Naive thymus-derived CD4-positive, alpha-beta T cell (primary cell): ENCODE measurements at regions not wholly inside any gene's neighbourhood (a gene's known extent, or its start where the extent isn't known, plus 50 kb on each side); places are given as distances from the start of the nearest gene placed in this dataset.

Experiments used
- ATAC-seq: fragments of 150-1000 bp; cut with Tn5 transposase; 2 replicates; pipeline ENCODE4 v1.10.0; 2021; ENCODE audit warnings: mild to moderate bottlenecking, moderate library complexity
- CTCF ChIA-PET: fragments of 350-600 bp; sonication (Branson Sonifier 250); formaldehyde crosslinking; loops from one replicate; lab custom pipeline; 2021; ENCODE audit warnings: antibody characterized with exemption; lab: Charles Lee
- POLR2A ChIA-PET: fragments of 350-600 bp; sonication (Branson Sonifier 250); formaldehyde crosslinking; loops from one replicate; lab custom pipeline; 2021; ENCODE audit warnings: antibody characterized with exemption, inconsistent platforms; lab: Charles Lee
- DNase-seq, 9 donors: peaks; one replicate each; pipeline versions ENCODE4 v3.0.0 to v3.0.0-alpha.2; 2020 to 2022; ENCODE audit warnings: mixed read lengths in 1 of 9
- H3K27ac ChIP-seq: one replicate; pipeline ENCODE4 v1.7.0; 2013; ENCODE audit warnings: mild to moderate bottlenecking, low read depth, low read length, moderate library complexity
- H3K27me3 ChIP-seq, 2 donors: one replicate each; pipeline ENCODE4 v1.7.0; 2013; ENCODE audit warnings: low read length in 2 of 2, mild to moderate bottlenecking in 2 of 2, moderate library complexity in 2 of 2; ENCODE audit not compliant: control insufficient read depth in 2 of 2, insufficient read depth in 2 of 2
- H3K36me3 ChIP-seq, 3 experiments: 1 replicate in 2 of 3; 2 replicates in 1 of 3; pipeline ENCODE4 v1.7.0; 2013; ENCODE audit warnings: low read length in 3 of 3, mild to moderate bottlenecking in 3 of 3, moderate library complexity in 1 of 3; ENCODE audit not compliant: insufficient read depth in 3 of 3, control insufficient read depth in 2 of 3
- H3K4me1 ChIP-seq, 2 donors: one replicate each; pipeline ENCODE4 v1.7.0; 2013; ENCODE audit warnings: low read length in 2 of 2, mild to moderate bottlenecking in 2 of 2, moderate library complexity in 1 of 2; ENCODE audit not compliant: control insufficient read depth in 2 of 2, insufficient read depth in 2 of 2
- H3K4me3 ChIP-seq: 2 replicates; pipeline ENCODE4 v1.7.0; 2013; ENCODE audit warnings: mild to moderate bottlenecking, low read length
- H3K9me3 ChIP-seq, 3 experiments: 1 replicate in 2 of 3; 2 replicates in 1 of 3; pipeline ENCODE4 v1.7.0; 2013; ENCODE audit warnings: low read length in 3 of 3; ENCODE audit not compliant: control insufficient read depth in 2 of 3
- H3K27ac Mint-ChIP-seq, 9 donors: one replicate each; pipeline ENCODE4 v1.8.0; 2020 to 2022; ENCODE audit warnings: mixed read lengths in 9 of 9, mild to moderate bottlenecking in 8 of 9, moderate library complexity in 5 of 9, inconsistent platforms in 2 of 9
- H3K27me3 Mint-ChIP-seq, 5 donors: one replicate each; pipeline ENCODE4 v1.8.0; 2021 to 2022; ENCODE audit warnings: mixed read lengths in 5 of 5, mild to moderate bottlenecking in 1 of 5
- H3K36me3 Mint-ChIP-seq, 5 donors: one replicate each; pipeline ENCODE4 v1.8.0; 2020 to 2022; ENCODE audit warnings: mixed read lengths in 5 of 5, mild to moderate bottlenecking in 3 of 5, inconsistent platforms in 1 of 5
- H3K4me1 Mint-ChIP-seq, 7 donors: one replicate each; pipeline ENCODE4 v1.8.0; 2020 to 2022; ENCODE audit warnings: mixed read lengths in 7 of 7, mild to moderate bottlenecking in 3 of 7, inconsistent platforms in 1 of 7
- H3K4me3 Mint-ChIP-seq, 10 donors: one replicate each; pipeline ENCODE4 v1.8.0; 2020 to 2022; ENCODE audit warnings: mild to moderate bottlenecking in 10 of 10, mixed read lengths in 10 of 10, moderate library complexity in 6 of 10, inconsistent platforms in 2 of 10
- H3K9me3 Mint-ChIP-seq, 11 donors: one replicate each; pipeline ENCODE4 v1.8.0; 2020 to 2022; ENCODE audit warnings: mixed read lengths in 11 of 11, mild to moderate bottlenecking in 4 of 11, inconsistent platforms in 1 of 11, moderate library complexity in 1 of 11
- intact Hi-C, 2 donors: fragments of 100-400 bp; cut with micrococcal nuclease; formaldehyde crosslinking; loops; one replicate each; pipeline ENCODE4 v1.15.1; 2023

GRCh38 chr3:25339225-25339624 lies 88.8 kb upstream of the RARB start:
- Histone ChIP-seq H3K27me3 (no peaks in the 10 kb centered on the region), H3K36me3 (no peaks in the 10 kb centered on the region), H3K4me1 (no peaks in the 10 kb centered on the region), H3K4me3 (no peak overlapping the region), H3K27ac (no peak overlapping the region), H3K9me3 (no peaks in the 10 kb centered on the region)
- ChIA-PET POLR2A (no interaction called here), CTCF (no interaction called here)
- no peak for DNase-seq
- no peak overlapping the region for H3K27ac Mint-ChIP-seq
- H3K36me3 Mint-ChIP-seq, result no peaks in the 10 kb centered on the region
- no peak overlapping the region for H3K4me3 Mint-ChIP-seq
- H3K4me1 Mint-ChIP-seq, result no peaks in the 10 kb centered on the region
- peaks cover 0 to 5% (median 0%) of the 10 kb centered on the region in 5 donors for H3K27me3 Mint-ChIP-seq
- no peak for ATAC-seq
- peaks cover 0 to 7% (median 0%) of the 10 kb centered on the region in 11 donors for H3K9me3 Mint-ChIP-seq
- intact Hi-C loops, result no loop called here

DNA sequence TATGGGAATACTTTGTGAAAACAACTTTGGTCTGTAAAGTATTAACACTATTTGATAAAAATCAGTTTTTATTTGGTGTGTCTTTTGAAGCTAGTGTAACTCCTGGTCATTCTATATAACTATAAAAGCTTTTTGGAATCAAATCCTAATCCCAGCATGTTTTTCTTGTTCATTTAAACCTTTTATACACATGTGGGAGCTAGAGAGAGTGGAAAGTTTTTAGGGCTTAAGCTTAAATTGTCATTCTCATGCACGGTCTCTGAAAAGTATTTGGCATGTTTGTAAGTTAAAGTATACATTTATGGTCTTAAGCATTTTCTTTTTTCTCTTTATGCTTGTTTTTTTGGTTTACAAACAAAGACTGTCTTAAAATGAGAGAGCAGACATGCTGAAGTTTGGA lies 83.4 kb upstream of the RARB start:
- no peak overlapping the region for H3K4me3 Mint-ChIP-seq
- H3K27ac Mint-ChIP-seq, result no peak overlapping the region
- Histone ChIP-seq H3K36me3 (no peaks in the 10 kb centered on the region), H3K27ac (no peak overlapping the region), H3K4me1 (no peaks in the 10 kb centered on the region), H3K4me3 (no peak overlapping the region), H3K27me3 (no peaks in the 10 kb centered on the region), H3K9me3 (no peaks in the 10 kb centered on the region)
- ChIA-PET POLR2A (no interaction called here), CTCF (no interaction called here)
- peaks cover 0 to 7% (median 1%) of the 10 kb centered on the region in 11 donors for H3K9me3 Mint-ChIP-seq
- H3K4me1 Mint-ChIP-seq, result no peaks in the 10 kb centered on the region
- H3K36me3 Mint-ChIP-seq, result no peaks in the 10 kb centered on the region
- intact Hi-C loops, result no loop called here
- peaks cover 0 to 5% (median 0%) of the 10 kb centered on the region in 5 donors for H3K27me3 Mint-ChIP-seq
- DNase-seq (no peak), ATAC-seq (no peak)

GRCh38 chr3:25349095-25349494 lies 79.0 kb upstream of the RARB start:
- Histone ChIP-seq H3K4me3 (no peak overlapping the region), H3K27ac (no peak overlapping the region), H3K4me1 (no peaks in the 10 kb centered on the region), H3K36me3 (no peaks in the 10 kb centered on the region), H3K27me3 (no peaks in the 10 kb centered on the region), H3K9me3 (no peaks in the 10 kb centered on the region)
- H3K4me3 Mint-ChIP-seq, result no peak overlapping the region
- no peak overlapping the region for H3K27ac Mint-ChIP-seq
- ChIA-PET CTCF (no interaction called here), POLR2A (no interaction called here)
- intact Hi-C loops, result no loop called here
- ATAC-seq (no peak), DNase-seq (no peak)
- no peaks in the 10 kb centered on the region for H3K36me3 Mint-ChIP-seq
- peaks cover 0 to 4% (median 0%) of the 10 kb centered on the region in 11 donors for H3K9me3 Mint-ChIP-seq
- H3K27me3 Mint-ChIP-seq, result no peaks in the 10 kb centered on the region
- no peaks in the 10 kb centered on the region for H3K4me1 Mint-ChIP-seq

DNA sequence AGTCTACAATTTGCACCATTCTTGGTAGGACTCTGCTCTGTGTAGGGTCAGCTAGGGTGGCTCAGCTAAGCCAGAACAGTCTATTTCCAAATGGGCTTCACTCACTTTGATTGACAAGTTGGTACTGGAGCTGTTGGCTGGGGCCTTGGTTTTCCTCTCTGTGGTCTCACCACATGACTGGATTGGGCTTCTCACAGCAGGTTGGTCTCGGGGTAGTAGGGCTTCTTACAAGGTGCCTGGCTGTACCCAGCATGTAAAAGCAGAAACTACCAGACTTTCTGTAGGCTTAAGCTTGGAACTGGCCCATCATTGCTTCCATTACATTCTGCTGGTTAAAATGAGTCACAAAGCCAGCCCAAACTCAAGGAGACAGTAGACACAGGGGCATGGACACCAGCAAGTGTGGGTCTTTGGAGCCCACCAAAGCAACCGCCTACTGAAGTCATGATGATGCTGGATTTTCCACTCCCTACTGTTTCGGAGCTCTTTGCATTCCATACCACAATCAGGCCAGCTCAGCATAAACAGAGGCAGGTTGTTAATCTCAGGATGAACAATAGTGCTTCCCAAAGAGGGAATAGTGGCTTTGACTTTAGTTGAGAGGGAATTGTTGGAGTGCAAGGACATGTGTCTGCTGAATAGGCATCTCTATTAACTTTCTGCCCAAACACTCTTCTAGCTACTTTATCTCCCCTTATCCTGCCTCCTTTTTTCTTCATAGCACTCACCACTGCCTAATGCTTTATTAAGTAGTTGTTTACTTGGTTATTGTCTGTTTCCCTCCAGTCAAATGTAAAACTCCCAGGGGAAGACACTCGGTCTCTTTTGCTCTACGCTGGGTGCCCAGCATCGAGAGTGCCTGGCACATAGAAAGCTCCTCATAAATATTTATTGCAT lies 78.0 kb upstream of the RARB start:
- no peak overlapping the region for H3K27ac ChIP-seq
- no peaks in the 10 kb centered on the region for H3K4me1 Mint-ChIP-seq
- no peak for DNase-seq
- no peak for ATAC-seq
- intact Hi-C loops, result no loop called here
- no peaks in the 10 kb centered on the region for H3K27me3 ChIP-seq
- H3K27me3 Mint-ChIP-seq, result no peaks in the 10 kb centered on the region
- POLR2A ChIA-PET, result no interaction called here
- no peak overlapping the region for H3K27ac Mint-ChIP-seq
- H3K36me3 Mint-ChIP-seq, result no peaks in the 10 kb centered on the region
- CTCF ChIA-PET, result no interaction called here
- H3K9me3 ChIP-seq, result no peaks in the 10 kb centered on the region
- H3K9me3 Mint-ChIP-seq, result peaks cover 0 to 4% (median 0%) of the 10 kb centered on the region in 11 donors
- H3K4me3 Mint-ChIP-seq, result no peak overlapping the region
- no peaks in the 10 kb centered on the region for H3K36me3 ChIP-seq
- H3K4me1 ChIP-seq, result no peaks in the 10 kb centered on the region
- no peak overlapping the region for H3K4me3 ChIP-seq

DNA sequence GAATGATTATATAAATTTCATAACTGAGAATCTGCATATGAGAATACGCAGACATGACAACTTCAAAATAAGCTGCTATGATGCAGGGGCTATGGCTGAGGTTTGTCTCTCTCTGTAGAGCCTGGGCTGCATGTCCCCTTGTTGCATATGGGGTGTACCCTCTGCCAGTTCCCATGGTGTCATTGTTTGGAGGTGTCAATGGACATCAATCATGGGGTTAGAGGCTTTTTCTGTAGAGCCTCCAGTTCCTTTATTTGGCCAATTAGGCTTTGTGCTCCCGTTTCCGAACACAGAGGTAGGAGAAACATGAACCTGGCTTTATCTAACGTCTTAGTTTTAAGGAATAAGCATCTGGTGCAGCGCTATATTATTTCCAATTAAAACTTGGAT lies 77.3 kb upstream of the RARB start:
- H3K9me3 Mint-ChIP-seq, result peaks cover 0 to 4% (median 0%) of the 10 kb centered on the region in 11 donors
- no peaks in the 10 kb centered on the region for H3K36me3 Mint-ChIP-seq
- POLR2A ChIA-PET, result no interaction called here
- H3K27me3 Mint-ChIP-seq, result no peaks in the 10 kb centered on the region
- Histone ChIP-seq H3K27ac (no peak overlapping the region), H3K4me3 (no peak overlapping the region), H3K9me3 (no peaks in the 10 kb centered on the region), H3K4me1 (no peaks in the 10 kb centered on the region), H3K36me3 (no peaks in the 10 kb centered on the region), H3K27me3 (no peaks in the 10 kb centered on the region)
- ATAC-seq (no peak), DNase-seq (no peak)
- CTCF ChIA-PET, result no interaction called here
- no peak overlapping the region for H3K4me3 Mint-ChIP-seq
- no peaks in the 10 kb centered on the region for H3K4me1 Mint-ChIP-seq
- no peak overlapping the region for H3K27ac Mint-ChIP-seq
- intact Hi-C loops, result no loop called here

GRCh38 chr3:25354071-25354470 lies 74.0 kb upstream of the RARB start:
- Mint-ChIP-seq H3K9me3 (peaks cover 0 to 7% (median 2%) of the 10 kb centered on the region in 11 donors), H3K27me3 (no peaks in the 10 kb centered on the region), H3K36me3 (no peaks in the 10 kb centered on the region), H3K4me1 (no peaks in the 10 kb centered on the region), H3K27ac (no peak overlapping the region), H3K4me3 (no peak overlapping the region)
- H3K4me1 ChIP-seq, result no peaks in the 10 kb centered on the region
- DNase-seq (no peak), ATAC-seq (no peak)
- H3K4me3 ChIP-seq, result no peak overlapping the region
- CTCF ChIA-PET, result no interaction called here
- no peaks in the 10 kb centered on the region for H3K36me3 ChIP-seq
- no peaks in the 10 kb centered on the region for H3K9me3 ChIP-seq
- intact Hi-C loops, result no loop called here
- no peaks in the 10 kb centered on the region for H3K27me3 ChIP-seq
- no peak overlapping the region for H3K27ac ChIP-seq
- POLR2A ChIA-PET, result no interaction called here
